Liver (tissue), 3 donors: ENCODE measurements at regions not wholly inside any gene's neighbourhood (a gene's known extent, or its start where the extent isn't known, plus 50 kb on each side); places are given as distances from the start of the nearest gene placed in this dataset.

Source experiments
- ATF3 ChIP-seq: IDR thresholded peaks from 2 replicates; pipeline ENCODE4 v1.6.1; 2016; ENCODE audit warnings: antibody characterized with exemption
- GABPA ChIP-seq, 2 donors: IDR thresholded peaks in 1 of 2; conservative IDR thresholded peaks in 1 of 2; 2 replicates each; pipeline ENCODE4 v1.6.1; 2016; ENCODE audit warnings: antibody characterized with exemption in 2 of 2, mild to moderate bottlenecking in 1 of 2, moderate library complexity in 1 of 2
- JUND ChIP-seq, 2 donors: IDR thresholded peaks; 2 replicates each; pipeline ENCODE4 v1.6.1; 2016; ENCODE audit warnings: antibody characterized with exemption in 2 of 2
- RAD21 ChIP-seq, 2 donors: IDR thresholded peaks; 2 replicates each; pipeline ENCODE4 v1.6.1; 2016; ENCODE audit warnings: antibody characterized with exemption in 2 of 2, mild to moderate bottlenecking in 2 of 2
- REST ChIP-seq: IDR thresholded peaks from 2 replicates; pipeline ENCODE4 v1.6.1; 2016; ENCODE audit warnings: antibody characterized with exemption, mild to moderate bottlenecking
- RXRA ChIP-seq, 2 donors: IDR thresholded peaks; 2 replicates each; pipeline ENCODE4 v1.6.1; 2017 to 2018; ENCODE audit warnings: antibody characterized with exemption in 2 of 2, mild to moderate bottlenecking in 1 of 2
- SP1 ChIP-seq: IDR thresholded peaks from 2 replicates; pipeline ENCODE4 v1.6.1; 2018; ENCODE audit warnings: antibody characterized with exemption, mild to moderate bottlenecking
- TAF1 ChIP-seq: conservative IDR thresholded peaks from 2 replicates; pipeline ENCODE4 v1.6.1; 2016; ENCODE audit warnings: antibody characterized with exemption, mild to moderate bottlenecking
- YY1 ChIP-seq: IDR thresholded peaks from 2 replicates; pipeline ENCODE4 v1.6.1; 2016; ENCODE audit warnings: antibody characterized with exemption, mild to moderate bottlenecking
- ZBTB33 ChIP-seq: IDR thresholded peaks from 2 replicates; pipeline ENCODE4 v1.6.1; 2016; ENCODE audit warnings: antibody characterized with exemption
- TF ChIP-seq, protein P1 (sequence below): fragments of 150-350 bp; IDR thresholded peaks from 2 replicates; pipeline ENCODE4 v1.5.1; 2017; ENCODE audit warnings: improper control_type of control experiment, low read depth, low read length; ENCODE audit not compliant: missing input control
- TF ChIP-seq, protein P2 (sequence below): IDR thresholded peaks from 2 replicates; pipeline ENCODE4 v1.6.1; 2016; ENCODE audit warnings: antibody characterized with exemption
- donor health status: healthy.
- donor health status: healthy.

- TF ChIP-seq, protein P1, sequence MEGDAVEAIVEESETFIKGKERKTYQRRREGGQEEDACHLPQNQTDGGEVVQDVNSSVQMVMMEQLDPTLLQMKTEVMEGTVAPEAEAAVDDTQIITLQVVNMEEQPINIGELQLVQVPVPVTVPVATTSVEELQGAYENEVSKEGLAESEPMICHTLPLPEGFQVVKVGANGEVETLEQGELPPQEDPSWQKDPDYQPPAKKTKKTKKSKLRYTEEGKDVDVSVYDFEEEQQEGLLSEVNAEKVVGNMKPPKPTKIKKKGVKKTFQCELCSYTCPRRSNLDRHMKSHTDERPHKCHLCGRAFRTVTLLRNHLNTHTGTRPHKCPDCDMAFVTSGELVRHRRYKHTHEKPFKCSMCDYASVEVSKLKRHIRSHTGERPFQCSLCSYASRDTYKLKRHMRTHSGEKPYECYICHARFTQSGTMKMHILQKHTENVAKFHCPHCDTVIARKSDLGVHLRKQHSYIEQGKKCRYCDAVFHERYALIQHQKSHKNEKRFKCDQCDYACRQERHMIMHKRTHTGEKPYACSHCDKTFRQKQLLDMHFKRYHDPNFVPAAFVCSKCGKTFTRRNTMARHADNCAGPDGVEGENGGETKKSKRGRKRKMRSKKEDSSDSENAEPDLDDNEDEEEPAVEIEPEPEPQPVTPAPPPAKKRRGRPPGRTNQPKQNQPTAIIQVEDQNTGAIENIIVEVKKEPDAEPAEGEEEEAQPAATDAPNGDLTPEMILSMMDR = no peak
- TF ChIP-seq SP1 (no peak), JUND (IDR thresholded peaks at IDR 0.05) (no peak), REST (no peak), RAD21 (IDR thresholded peaks at IDR 0.05) (no peak), GABPA (IDR thresholded peaks at IDR 0.05 in 1 of 2, conservative IDR thresholded peaks at IDR 0.05 in 1 of 2) (no peak), ATF3 (no peak), RXRA (IDR thresholded peaks at IDR 0.05) (no peak), YY1 (no peak), TAF1 (no peak), ZBTB33 (no peak)
- TF ChIP-seq, protein P2, sequence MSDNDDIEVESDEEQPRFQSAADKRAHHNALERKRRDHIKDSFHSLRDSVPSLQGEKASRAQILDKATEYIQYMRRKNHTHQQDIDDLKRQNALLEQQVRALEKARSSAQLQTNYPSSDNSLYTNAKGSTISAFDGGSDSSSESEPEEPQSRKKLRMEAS = no peak
Measured at GRCh38 chr16:35452471-35452870, 1993.1 kb downstream of the TP53TG3F start.
